ENCODE measurements at regions not wholly inside any gene's neighbourhood (a gene's known extent, or its start where the extent isn't known, plus 50 kb on each side); places are given as distances from the start of the nearest gene placed in this dataset.

GRCh38 chr2:207405150-207405549 is 124.6 kb upstream of the CREB1 start:
- Histone ChIP-seq H3K4me1 (ENCODE audit: control insufficient read depth in 1 of 2, insufficient read depth in 2 of 2, low read length in 2 of 2) (peaks cover 0 to 4% of the 10 kb centered on the region in 2 donors), H3K27me3 (ENCODE audit: control insufficient read depth in 1 of 2, insufficient read depth in 2 of 2, low read length in 1 of 2) (no peaks in the 10 kb centered on the region), H3K36me3 (ENCODE audit: control insufficient read depth in 1 of 2, insufficient read depth in 2 of 2, low read length in 1 of 2) (no peaks in the 10 kb centered on the region), H3K9me3 (ENCODE audit: control insufficient read depth, low read length) (no peaks in the 10 kb centered on the region), H3K4me3 (ENCODE audit: low read length in 2 of 2) (no peak overlapping the region), H3K27ac (ENCODE audit: low read depth in 1 of 2, low read length in 2 of 2) (no peak overlapping the region)
- DNase-seq (no peak), ATAC-seq (ENCODE audit: low FRiP score) (no peak)
- intact Hi-C loops (cut with DNase I) = no loop called here
- WGBS, 2 donors = 87% methylated on average over 2 of the region's 2 CpGs

DNA sequence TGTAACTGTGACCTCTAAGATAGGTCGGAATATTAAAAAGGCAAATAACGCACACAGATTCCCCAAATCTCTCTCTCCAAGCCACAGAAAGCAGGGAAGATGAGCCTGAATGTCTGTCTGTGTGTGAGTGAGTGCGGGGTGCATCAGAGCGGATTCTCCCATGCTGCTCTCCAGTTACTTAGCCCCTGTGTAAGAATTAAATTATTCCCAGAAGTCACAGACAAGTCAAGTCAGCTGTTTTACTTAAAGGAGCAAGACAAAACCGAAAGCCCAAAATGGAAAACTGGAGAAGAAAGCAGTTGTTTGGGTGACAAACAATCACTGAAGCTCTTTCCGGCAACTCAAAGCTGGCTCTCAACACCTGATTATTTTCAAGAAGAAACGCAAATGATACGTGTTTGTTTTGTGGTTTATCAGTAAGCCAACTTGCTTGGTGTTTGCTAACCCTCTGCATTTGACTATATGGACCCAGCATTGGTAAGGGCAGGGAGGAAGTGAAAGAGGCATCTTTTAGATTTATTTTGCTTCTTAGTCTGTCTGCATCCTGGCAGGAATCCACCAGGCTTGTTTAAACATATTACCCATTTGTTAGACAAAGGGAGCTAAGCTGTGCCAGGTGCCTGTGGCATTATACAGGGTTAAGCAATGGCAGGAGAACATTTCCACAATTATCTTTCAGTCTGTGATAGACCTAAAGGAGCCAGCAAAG is 121.5 kb upstream of the CREB1 start:
- H3K4me1 ChIP-seq (ENCODE audit: control insufficient read depth in 1 of 2, insufficient read depth in 2 of 2, low read length in 2 of 2) = peaks cover 0 to 4% of the 10 kb centered on the region in 2 donors
- DNase-seq = no peak
- no peak overlapping the region for H3K4me3 ChIP-seq (ENCODE audit: low read length in 2 of 2)
- no peaks in the 10 kb centered on the region for H3K9me3 ChIP-seq (ENCODE audit: control insufficient read depth, low read length)
- H3K27ac ChIP-seq (ENCODE audit: low read depth in 1 of 2, low read length in 2 of 2) = no peak overlapping the region
- WGBS, 2 donors = 77 to 85% methylated on average over 8 of the region's 8 CpGs
- ATAC-seq (ENCODE audit: low FRiP score) = no peak
- intact Hi-C loops (cut with DNase I) = no loop called here
- no peaks in the 10 kb centered on the region for H3K36me3 ChIP-seq (ENCODE audit: control insufficient read depth in 1 of 2, insufficient read depth in 2 of 2, low read length in 1 of 2)
- no peaks in the 10 kb centered on the region for H3K27me3 ChIP-seq (ENCODE audit: control insufficient read depth in 1 of 2, insufficient read depth in 2 of 2, low read length in 1 of 2)

- no peaks in the 10 kb centered on the region for H3K27me3 ChIP-seq (ENCODE audit: control insufficient read depth in 1 of 2, insufficient read depth in 2 of 2, low read length in 1 of 2)
- H3K4me1 ChIP-seq (ENCODE audit: control insufficient read depth in 1 of 2, insufficient read depth in 2 of 2, low read length in 2 of 2) = peaks cover 0 to 4% of the 10 kb centered on the region in 2 donors
- 65 to 72% methylated on average over 4 of the region's 4 CpGs for WGBS, 2 donors
- intact Hi-C loops (cut with DNase I) = no loop called here
- H3K9me3 ChIP-seq (ENCODE audit: control insufficient read depth, low read length) = no peaks in the 10 kb centered on the region
- no peak for ATAC-seq (ENCODE audit: low FRiP score)
- no peaks in the 10 kb centered on the region for H3K36me3 ChIP-seq (ENCODE audit: control insufficient read depth in 1 of 2, insufficient read depth in 2 of 2, low read length in 1 of 2)
- DNase-seq = no peak
- H3K4me3 ChIP-seq (ENCODE audit: low read length in 2 of 2) = no peak overlapping the region
- no peak overlapping the region for H3K27ac ChIP-seq (ENCODE audit: low read depth in 1 of 2, low read length in 2 of 2)
Measured at GRCh38 chr2:207409517-207409916, 120.2 kb upstream of the CREB1 start.

GRCh38 chr2:207412787-207413310 is 116.9 kb upstream of the CREB1 start:
- no peak overlapping the region for H3K4me3 ChIP-seq (ENCODE audit: low read length in 2 of 2)
- intact Hi-C loops (cut with DNase I) = no loop called here
- no peaks in the 10 kb centered on the region for H3K27me3 ChIP-seq (ENCODE audit: control insufficient read depth in 1 of 2, insufficient read depth in 2 of 2, low read length in 1 of 2)
- WGBS, 2 donors = 49 to 51% methylated on average over 6 of the region's 6 CpGs
- no peak for ATAC-seq (ENCODE audit: low FRiP score)
- no peak overlapping the region for H3K27ac ChIP-seq (ENCODE audit: low read depth in 1 of 2, low read length in 2 of 2)
- no peaks in the 10 kb centered on the region for H3K9me3 ChIP-seq (ENCODE audit: control insufficient read depth, low read length)
- H3K36me3 ChIP-seq (ENCODE audit: control insufficient read depth in 1 of 2, insufficient read depth in 2 of 2, low read length in 1 of 2) = no peaks in the 10 kb centered on the region
- no peak for DNase-seq
- peaks cover 0 to 4% of the 10 kb centered on the region in 2 donors for H3K4me1 ChIP-seq (ENCODE audit: control insufficient read depth in 1 of 2, insufficient read depth in 2 of 2, low read length in 2 of 2)

- Histone ChIP-seq H3K9me3 (ENCODE audit: control insufficient read depth, low read length) (no peaks in the 10 kb centered on the region), H3K4me1 (ENCODE audit: control insufficient read depth in 1 of 2, insufficient read depth in 2 of 2, low read length in 2 of 2) (peaks cover 0 to 2% of the 10 kb centered on the region in 2 donors), H3K4me3 (ENCODE audit: low read length in 2 of 2) (no peak overlapping the region), H3K36me3 (ENCODE audit: control insufficient read depth in 1 of 2, insufficient read depth in 2 of 2, low read length in 1 of 2) (no peaks in the 10 kb centered on the region), H3K27ac (ENCODE audit: low read depth in 1 of 2, low read length in 2 of 2) (no peak overlapping the region), H3K27me3 (ENCODE audit: control insufficient read depth in 1 of 2, insufficient read depth in 2 of 2, low read length in 1 of 2) (no peaks in the 10 kb centered on the region)
- ATAC-seq (ENCODE audit: low FRiP score) = no peak
- no peak for DNase-seq
- intact Hi-C loops (cut with DNase I) = no loop called here
- 87 to 89% methylated on average over 5 of the region's 5 CpGs for WGBS, 2 donors
Measured at GRCh38 chr2:207413376-207413907, 116.3 kb upstream of the CREB1 start.

DNA sequence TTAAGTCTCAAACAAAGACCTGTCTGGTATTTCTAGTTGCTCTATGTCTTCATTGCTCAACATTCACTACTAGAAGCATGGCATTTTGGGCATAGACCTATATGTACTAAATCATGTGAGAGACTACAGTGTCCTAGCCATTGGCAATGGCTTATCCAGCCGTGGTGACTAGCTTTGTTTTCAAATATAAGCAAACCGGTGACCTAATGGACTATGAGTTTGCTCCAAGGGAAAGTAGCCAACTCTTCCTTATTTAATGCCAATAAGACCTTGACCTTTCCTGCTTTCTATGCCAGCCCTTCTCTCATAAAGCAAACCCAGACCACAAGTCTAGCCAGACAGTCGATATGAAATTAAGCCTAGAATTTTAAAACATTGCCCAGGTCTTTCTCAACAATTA is 113.7 kb upstream of the CREB1 start:
- no peak overlapping the region for H3K27ac ChIP-seq (ENCODE audit: low read depth in 1 of 2, low read length in 2 of 2)
- no peak for DNase-seq

DNA sequence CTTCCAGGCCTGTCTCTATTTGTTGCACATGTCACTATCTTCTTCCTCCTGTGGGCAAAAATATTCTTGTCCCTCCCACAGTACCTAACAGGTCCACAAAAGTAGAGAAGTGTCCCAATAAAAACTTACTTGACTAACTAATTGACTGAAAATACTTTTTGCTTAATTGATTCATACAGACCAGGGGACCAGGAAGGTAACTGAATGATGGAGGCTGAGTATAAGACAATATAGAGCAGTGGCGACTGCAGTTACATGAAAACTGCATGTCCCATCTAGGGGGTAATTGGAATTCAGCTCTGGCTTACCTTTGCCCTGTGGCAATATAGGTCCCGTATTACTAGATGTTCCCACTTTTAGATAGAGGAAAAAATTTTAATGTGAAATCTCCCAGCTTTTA is 112.9 kb upstream of the CREB1 start:
- Histone ChIP-seq H3K9me3 (ENCODE audit: control insufficient read depth, low read length) (no peaks in the 10 kb centered on the region), H3K27me3 (ENCODE audit: control insufficient read depth in 1 of 2, insufficient read depth in 2 of 2, low read length in 1 of 2) (no peaks in the 10 kb centered on the region), H3K36me3 (ENCODE audit: control insufficient read depth in 1 of 2, insufficient read depth in 2 of 2, low read length in 1 of 2) (no peaks in the 10 kb centered on the region), H3K4me1 (ENCODE audit: control insufficient read depth in 1 of 2, insufficient read depth in 2 of 2, low read length in 2 of 2) (no peaks in the 10 kb centered on the region), H3K4me3 (ENCODE audit: low read length in 2 of 2) (no peak overlapping the region), H3K27ac (ENCODE audit: low read depth in 1 of 2, low read length in 2 of 2) (no peak overlapping the region)
- intact Hi-C loops (cut with DNase I) = no loop called here
- WGBS, 2 donors = 97 to 98% methylated on average over 2 of the region's 2 CpGs
- ATAC-seq (ENCODE audit: low FRiP score) = no peak
- DNase-seq = no peak

More for the DNA sequence above, 113.7 kb upstream of the CREB1 start:
- no peaks in the 10 kb centered on the region for H3K9me3 ChIP-seq (ENCODE audit: control insufficient read depth, low read length)
- H3K4me3 ChIP-seq (ENCODE audit: low read length in 2 of 2) = no peak overlapping the region
- no peaks in the 10 kb centered on the region for H3K36me3 ChIP-seq (ENCODE audit: control insufficient read depth in 1 of 2, insufficient read depth in 2 of 2, low read length in 1 of 2)
- intact Hi-C loops (cut with DNase I) = no loop called here
- ATAC-seq (ENCODE audit: low FRiP score) = no peak
- no peaks in the 10 kb centered on the region for H3K4me1 ChIP-seq (ENCODE audit: control insufficient read depth in 1 of 2, insufficient read depth in 2 of 2, low read length in 2 of 2)
- WGBS, 2 donors = 3 to 6% methylated on average over 3 of the region's 3 CpGs
- H3K27me3 ChIP-seq (ENCODE audit: control insufficient read depth in 1 of 2, insufficient read depth in 2 of 2, low read length in 1 of 2) = no peaks in the 10 kb centered on the region

DNA sequence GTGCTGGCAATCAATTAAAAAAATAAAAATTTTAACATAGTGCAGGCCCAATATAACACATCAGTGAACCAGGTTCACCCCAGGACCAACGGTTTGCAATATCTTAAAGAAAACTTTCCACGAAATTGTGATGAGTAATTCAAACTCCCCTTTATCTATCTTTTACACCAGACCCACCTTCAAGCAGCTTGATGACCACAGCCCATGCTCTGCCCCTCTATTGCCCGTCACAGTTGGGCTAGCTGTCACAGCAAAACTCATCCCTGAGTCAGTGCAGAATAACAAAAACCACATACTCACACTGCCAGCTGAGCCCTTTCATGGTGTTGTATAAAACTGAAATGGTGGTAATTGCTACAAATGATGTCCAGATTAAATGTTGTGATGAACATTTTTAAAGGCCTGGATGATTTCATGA is 112.5 kb upstream of the CREB1 start:
- Histone ChIP-seq H3K9me3 (ENCODE audit: control insufficient read depth, low read length) (no peaks in the 10 kb centered on the region), H3K4me1 (ENCODE audit: control insufficient read depth in 1 of 2, insufficient read depth in 2 of 2, low read length in 2 of 2) (no peaks in the 10 kb centered on the region), H3K36me3 (ENCODE audit: control insufficient read depth in 1 of 2, insufficient read depth in 2 of 2, low read length in 1 of 2) (no peaks in the 10 kb centered on the region), H3K4me3 (ENCODE audit: low read length in 2 of 2) (no peak overlapping the region), H3K27ac (ENCODE audit: low read depth in 1 of 2, low read length in 2 of 2) (no peak overlapping the region), H3K27me3 (ENCODE audit: control insufficient read depth in 1 of 2, insufficient read depth in 2 of 2, low read length in 1 of 2) (no peaks in the 10 kb centered on the region)
- ATAC-seq (ENCODE audit: low FRiP score) = no peak
- no peak for DNase-seq
- intact Hi-C loops (cut with DNase I) = no loop called here
- WGBS, 2 donors = 73 to 83% methylated on average over 3 of the region's 3 CpGs

DNA sequence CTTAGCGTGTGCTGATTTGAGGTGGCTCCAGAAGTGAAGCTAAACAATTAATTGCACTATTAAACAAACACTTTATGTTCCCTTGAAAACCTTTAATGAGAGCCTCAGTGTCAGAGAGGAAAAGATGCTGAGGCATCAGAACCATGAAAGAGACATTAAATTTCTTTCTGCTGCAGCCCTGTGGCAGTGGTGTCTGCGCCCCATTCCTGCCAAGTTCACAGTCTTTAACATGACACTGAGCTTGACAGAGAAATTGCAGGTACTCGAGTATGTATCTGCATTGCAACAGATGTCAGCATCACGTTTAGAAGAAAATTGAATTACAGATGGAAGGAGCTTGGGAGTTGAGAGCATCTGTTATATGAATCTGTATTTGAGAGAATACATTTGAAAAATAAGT is 111.3 kb upstream of the CREB1 start:
- DNase-seq (no peak), ATAC-seq (ENCODE audit: low FRiP score) (no peak)
- intact Hi-C loops (cut with DNase I) = no loop called here
- Histone ChIP-seq H3K4me1 (ENCODE audit: control insufficient read depth in 1 of 2, insufficient read depth in 2 of 2, low read length in 2 of 2) (no peaks in the 10 kb centered on the region), H3K27ac (ENCODE audit: low read depth in 1 of 2, low read length in 2 of 2) (no peak overlapping the region), H3K36me3 (ENCODE audit: control insufficient read depth in 1 of 2, insufficient read depth in 2 of 2, low read length in 1 of 2) (no peaks in the 10 kb centered on the region), H3K9me3 (ENCODE audit: control insufficient read depth, low read length) (no peaks in the 10 kb centered on the region), H3K27me3 (ENCODE audit: control insufficient read depth in 1 of 2, insufficient read depth in 2 of 2, low read length in 1 of 2) (no peaks in the 10 kb centered on the region), H3K4me3 (ENCODE audit: low read length in 2 of 2) (no peak overlapping the region)
- WGBS, 2 donors = 72 to 76% methylated on average over 4 of the region's 4 CpGs
